Common myeloid progenitor, CD34-positive (primary cell): ENCODE measurements at regions not wholly inside any gene's neighbourhood (a gene's known extent, or its start where the extent isn't known, plus 50 kb on each side); places are given as distances from the start of the nearest gene placed in this dataset.

ENCODE experiments used
- CTCF ChIA-PET: fragments of 350-600 bp; sonication (Branson Sonifier 250); formaldehyde crosslinking; loops from one replicate; lab custom pipeline; 2021; ENCODE audit warnings: antibody characterized with exemption; lab: Charles Lee
- POLR2A ChIA-PET: fragments of 350-600 bp; sonication (Branson Sonifier 250); formaldehyde crosslinking; loops from one replicate; lab custom pipeline; 2021; ENCODE audit warnings: antibody characterized with exemption; lab: Charles Lee
- DNase-seq, 3 donors: peaks; one replicate each; pipeline versions ENCODE4 v3.0.0 to v3.0.0-alpha.2; 2013
- H3K27ac ChIP-seq, 2 experiments: 1 replicate in 1 of 2; 2 replicates in 1 of 2; pipeline ENCODE4 v1.7.0; 2013; ENCODE audit warnings: inconsistent platforms in 2 of 2, low read length in 2 of 2, mild to moderate bottlenecking in 2 of 2, low read depth in 1 of 2, moderate library complexity in 1 of 2; ENCODE audit not compliant: severe bottlenecking in 2 of 2, insufficient read depth in 1 of 2, poor library complexity in 1 of 2
- H3K27me3 ChIP-seq, 5 experiments: replicated peaks in 2 of 5; 1 replicate in 3 of 5; 2 replicates in 2 of 5; pipeline versions ENCODE4 v1.6.1 to v1.7.0; 2013; ENCODE audit warnings: low read length in 4 of 5, mild to moderate bottlenecking in 2 of 5, moderate library complexity in 2 of 5, inconsistent platforms in 1 of 5; ENCODE audit not compliant: insufficient read depth in 5 of 5, control insufficient read depth in 4 of 5
- H3K36me3 ChIP-seq, 4 experiments: 1 replicate in 2 of 4; 2 replicates in 2 of 4; pipeline versions ENCODE4 v1.6.1 to v1.7.0; 2013; ENCODE audit warnings: low read length in 3 of 4, control low read depth in 1 of 4, mild to moderate bottlenecking in 1 of 4; ENCODE audit not compliant: control insufficient read depth in 4 of 4, insufficient read depth in 4 of 4
- H3K4me1 ChIP-seq, 4 experiments: 1 replicate in 3 of 4; 2 replicates in 1 of 4; pipeline versions ENCODE4 v1.6.1 to v1.7.1; 2013; ENCODE audit warnings: low read length in 3 of 4, mild to moderate bottlenecking in 3 of 4, control low read depth in 1 of 4, inconsistent platforms in 1 of 4, moderate library complexity in 1 of 4; ENCODE audit not compliant: control insufficient read depth in 4 of 4, insufficient read depth in 4 of 4; ENCODE audit errors: control extremely low read depth in 1 of 4
- H3K4me3 ChIP-seq, 7 experiments: 1 replicate in 4 of 7; 2 replicates in 3 of 7; pipeline versions ENCODE4 v1.5.1 to v1.7.0; 2013; ENCODE audit warnings: mild to moderate bottlenecking in 7 of 7, low read length in 6 of 7, moderate library complexity in 6 of 7, inconsistent platforms in 2 of 7, low read depth in 2 of 7, control low read depth in 1 of 7; ENCODE audit not compliant: insufficient read depth in 4 of 7, control insufficient read depth in 1 of 7; ENCODE audit errors: extremely low read depth in 1 of 7
- H3K9me3 ChIP-seq, 5 experiments: 1 replicate in 4 of 5; 2 replicates in 1 of 5; pipeline versions ENCODE4 v1.6.1 to v1.7.1; 2013; ENCODE audit warnings: low read length in 4 of 5, mild to moderate bottlenecking in 2 of 5, inconsistent platforms in 1 of 5, low read depth in 1 of 5, moderate library complexity in 1 of 5; ENCODE audit not compliant: control insufficient read depth in 4 of 5, insufficient read depth in 2 of 5; ENCODE audit errors: control extremely low read depth in 1 of 5
- WGBS: methylation state at CpG from one replicate; pipeline ENCODE4 v1.1.5; 2013; ENCODE audit not compliant: insufficient coverage; 5-methylcytosine and 5-hydroxymethylcytosine counted together

DNA sequence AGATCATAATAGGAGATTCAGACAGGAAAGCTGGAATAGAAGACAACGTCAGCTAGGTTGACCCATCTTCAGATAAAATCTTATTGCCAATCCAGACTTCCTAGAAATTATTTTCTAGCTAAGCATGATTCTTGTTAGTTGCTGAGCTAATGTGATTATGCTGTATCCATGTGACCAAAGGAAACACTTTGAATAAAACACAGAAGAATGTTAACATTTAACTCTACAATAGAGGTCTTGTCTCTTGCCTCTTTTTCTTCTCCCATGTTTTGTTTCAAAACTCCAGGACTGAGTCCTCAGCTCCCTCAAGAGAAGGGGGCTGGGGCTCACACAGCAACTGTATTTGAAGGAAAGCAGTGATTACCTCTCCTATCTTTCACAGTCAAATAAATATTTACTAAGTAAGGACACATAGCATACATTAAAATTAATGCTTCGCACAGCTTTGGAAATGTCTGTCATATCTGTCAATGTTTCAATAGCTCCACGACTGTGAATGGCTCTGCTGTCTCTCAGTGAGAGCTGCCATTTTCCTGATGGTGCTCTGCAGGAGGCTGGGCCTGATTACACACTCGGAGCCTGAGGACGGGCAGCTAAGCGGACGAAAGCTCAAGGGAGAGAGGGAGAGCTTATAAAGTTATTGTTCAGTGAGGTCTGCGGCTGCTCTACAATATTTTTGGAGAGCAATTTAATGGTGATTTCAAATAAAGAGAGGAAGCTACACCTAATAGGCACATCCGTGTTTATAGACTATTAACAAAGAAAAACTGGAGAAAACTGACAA lies 64.8 kb upstream of the ZNF462 start:
- POLR2A ChIA-PET = no interaction called here
- Histone ChIP-seq H3K9me3 (no peaks in the 10 kb centered on the region), H3K27me3 (no peaks in the 10 kb centered on the region), H3K36me3 (no peaks in the 10 kb centered on the region), H3K27ac (no peak overlapping the region), H3K4me3 (no peak overlapping the region), H3K4me1 (no peaks in the 10 kb centered on the region)
- DNase-seq = no peak
- CTCF ChIA-PET = interaction anchor here (1.1 kb wide), 1 partner anchor 134 kb away, joined by 3 read pairs; no protein-coding TSS in a partner anchor
- WGBS = 96% methylated on average over 4 of the region's 9 CpGs

DNA sequence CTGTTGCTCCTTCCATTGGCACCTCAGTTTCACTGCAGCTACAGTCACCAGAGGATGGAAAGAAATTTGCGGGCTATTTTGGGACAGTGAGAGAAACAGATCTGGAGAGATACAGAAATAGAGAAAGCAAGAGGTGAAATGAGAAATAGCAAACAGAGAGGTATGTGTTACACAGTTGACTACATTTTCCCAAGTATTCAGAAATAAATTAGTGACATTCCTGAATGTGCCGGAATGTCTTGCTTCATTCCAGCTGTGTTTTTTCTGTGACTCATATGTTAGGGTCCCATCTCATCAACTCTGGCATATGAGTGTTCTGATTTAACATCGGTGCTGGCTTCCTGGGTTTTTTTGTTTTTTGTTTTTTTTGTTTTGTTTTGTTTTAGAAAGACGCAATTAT lies 63.8 kb upstream of the ZNF462 start:
- no peak for DNase-seq
- no peaks in the 10 kb centered on the region for H3K9me3 ChIP-seq
- H3K4me3 ChIP-seq = no peak overlapping the region
- CTCF ChIA-PET = interaction anchor here (0.8 to 1.1 kb wide), 2 partner anchors 9 to 135 kb away, joined by 3 read pairs; no protein-coding TSS in a partner anchor
- H3K27me3 ChIP-seq = no peaks in the 10 kb centered on the region
- WGBS = 100% methylated on average over 1 of the region's 4 CpGs
- H3K4me1 ChIP-seq = no peaks in the 10 kb centered on the region
- POLR2A ChIA-PET = no interaction called here
- no peaks in the 10 kb centered on the region for H3K36me3 ChIP-seq
- no peak overlapping the region for H3K27ac ChIP-seq

DNA sequence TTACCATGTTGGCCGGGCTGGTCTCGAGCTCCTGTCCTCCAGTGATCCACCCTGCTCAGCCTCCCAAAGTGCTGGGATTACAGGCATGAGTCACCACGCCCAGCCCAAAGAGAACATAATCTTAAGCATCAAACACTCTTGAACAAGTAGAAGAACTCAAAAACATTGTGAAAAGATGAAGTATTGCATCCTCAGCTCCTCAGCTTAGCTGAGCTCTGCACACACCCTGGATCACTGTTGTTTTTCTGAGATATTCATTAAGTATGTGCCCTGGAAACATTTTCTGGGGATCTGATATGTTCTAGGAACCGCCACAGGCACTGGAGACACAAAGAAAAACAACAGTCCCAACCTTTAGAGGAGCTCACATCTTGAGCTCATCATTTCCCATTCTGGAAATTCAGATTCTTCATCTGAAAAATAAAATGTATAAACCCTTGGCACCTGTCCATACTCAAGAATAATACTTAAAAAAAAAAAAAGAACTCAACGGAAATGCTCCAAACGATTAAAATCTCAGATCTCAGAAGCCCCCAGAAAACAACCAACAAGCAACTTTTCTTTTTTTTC lies 62.2 kb upstream of the ZNF462 start:
- Histone ChIP-seq H3K4me3 (no peak overlapping the region), H3K4me1 (no peaks in the 10 kb centered on the region), H3K36me3 (no peaks in the 10 kb centered on the region), H3K27me3 (no peaks in the 10 kb centered on the region), H3K27ac (no peak overlapping the region), H3K9me3 (no peaks in the 10 kb centered on the region)
- ChIA-PET POLR2A (no interaction called here), CTCF (no interaction called here)
- 100% methylated on average over 3 of the region's 6 CpGs for WGBS
- DNase-seq = no peak

DNA sequence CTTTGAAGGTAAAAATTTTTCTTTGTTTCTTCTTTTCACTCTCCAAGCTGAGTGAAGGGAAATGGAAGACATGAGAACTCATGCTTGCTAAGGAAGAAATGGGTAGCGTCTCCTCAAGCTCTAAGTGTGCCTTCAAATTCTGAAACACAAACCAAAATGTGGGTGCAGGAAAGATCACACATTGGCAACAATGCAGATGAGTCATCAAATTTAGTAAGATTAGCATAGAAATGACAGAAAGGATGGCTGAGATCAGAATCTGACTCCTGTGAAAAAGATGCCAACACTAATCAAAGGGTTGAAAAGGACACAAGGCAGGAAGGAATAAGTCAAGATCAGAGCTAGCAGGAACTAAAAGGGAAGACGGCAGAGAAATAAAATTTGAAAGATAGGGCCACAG lies 61.1 kb upstream of the ZNF462 start:
- DNase-seq = no peak
- no peak overlapping the region for H3K27ac ChIP-seq
- H3K4me3 ChIP-seq = no peak overlapping the region
- 100% methylated on average over 1 of the region's 2 CpGs for WGBS
- H3K27me3 ChIP-seq = no peaks in the 10 kb centered on the region
- CTCF ChIA-PET = no interaction called here
- H3K9me3 ChIP-seq = no peaks in the 10 kb centered on the region
- POLR2A ChIA-PET = no interaction called here
- H3K4me1 ChIP-seq = no peaks in the 10 kb centered on the region
- no peaks in the 10 kb centered on the region for H3K36me3 ChIP-seq
